A673 (cell line): ENCODE measurements at regions not wholly inside any gene's neighbourhood (a gene's known extent, or its start where the extent isn't known, plus 50 kb on each side); places are given as distances from the start of the nearest gene placed in this dataset.

Experiments
- CTCF ChIP-seq: fragments of 300-800, 200-600 bp; sonication (generic); conservative IDR thresholded peaks from 2 replicates; pipeline ENCODE4 v1.5.1; 2017; ENCODE audit warnings: low read depth, mild to moderate bottlenecking, antibody characterized with exemption, low read length, moderate library complexity, mixed read lengths
- EZH2 ChIP-seq: fragments of 200-600 bp; sonication (generic); IDR thresholded peaks from 2 replicates; pipeline ENCODE4 v1.6.1; 2017; ENCODE audit warnings: borderline replicate concordance, low read depth, mild to moderate bottlenecking, mixed read lengths, antibody characterized with exemption, low read length; ENCODE audit not compliant: poor library complexity, severe bottlenecking

GRCh38 chr20:19100975-19101374 lies 111.5 kb upstream of the SLC24A3 start:
- TF ChIP-seq CTCF (no peak), EZH2 (no peak)
